H1 (cell line): ENCODE measurements at regions not wholly inside any gene's neighbourhood (a gene's known extent, or its start where the extent isn't known, plus 50 kb on each side); places are given as distances from the start of the nearest gene placed in this dataset.

Source experiments
- CHD7 ChIP-seq: fragments of 300-600 bp; sonication (generic); IDR thresholded peaks from 2 replicates; pipeline ENCODE4 v1.7.1; 2012; ENCODE audit warnings: low read length, moderate library complexity, mild to moderate bottlenecking, inconsistent platforms; ENCODE audit not compliant: insufficient replicate concordance
- CTCF ChIP-seq, 3 experiments: IDR thresholded peaks; 1 replicate in 2 of 3; 2 replicates in 1 of 3; pipeline versions ENCODE4 v1.5.1 to v1.6.1; 2011; ENCODE audit warnings: low read length in 3 of 3, mild to moderate bottlenecking in 3 of 3, inconsistent platforms in 2 of 3, low read depth in 1 of 3, moderate library complexity in 1 of 3; ENCODE audit not compliant: insufficient read depth in 1 of 3; ENCODE audit errors: control extremely low read depth in 1 of 3
- EP300 ChIP-seq, 2 experiments: IDR thresholded peaks; 1 replicate in 1 of 2; 2 replicates in 1 of 2; pipeline ENCODE4 v1.6.1; 2011 to 2012; ENCODE audit warnings: low read depth in 2 of 2, low read length in 2 of 2, mild to moderate bottlenecking in 2 of 2, borderline replicate concordance in 1 of 2, inconsistent platforms in 1 of 2, moderate library complexity in 1 of 2
- HDAC6 ChIP-seq: IDR thresholded peaks from one replicate; pipeline ENCODE4 v1.7.1; 2012; ENCODE audit warnings: low read depth, mild to moderate bottlenecking, inconsistent platforms, low read length, moderate library complexity
- TEAD4 ChIP-seq: IDR thresholded peaks from 2 replicates; pipeline ENCODE4 v1.6.1; 2012; ENCODE audit warnings: low read depth, low read length, inconsistent platforms, mixed read lengths

GRCh38 chr2:145012214-145012670 is 492.3 kb upstream of the ZEB2 start (continued):
- TF ChIP-seq CHD7: no peak
- TF ChIP-seq CTCF (IDR thresholded peaks at IDR 0.05; ENCODE audit: control extremely low read depth in 1 of 3, insufficient read depth in 1 of 3, low read depth in 1 of 3, low read length in 3 of 3): no peak
- no peak for TF ChIP-seq TEAD4
- TF ChIP-seq EP300 (IDR thresholded peaks at IDR 0.05; ENCODE audit: borderline replicate concordance in 1 of 2, low read depth in 2 of 2, low read length in 2 of 2): no peak
- no peak for TF ChIP-seq HDAC6
